Smooth muscle cell (in vitro differentiated cells): ENCODE measurements at regions not wholly inside any gene's neighbourhood (a gene's known extent, or its start where the extent isn't known, plus 50 kb on each side); places are given as distances from the start of the nearest gene placed in this dataset.

Experiments used
- DNase-seq: peaks from one replicate; lab custom pipeline; 2025; ENCODE audit not compliant: unreplicated experiment; lab: John Stamatoyannopoulos, UW
- H2AFZ ChIP-seq: fragments of 200-600 bp; sonication (generic); 2 replicates; pipeline ENCODE4 v1.6.0; 2016; ENCODE audit warnings: antibody characterized with exemption, low read depth, mild to moderate bottlenecking
- H3F3A ChIP-seq: fragments of 200-600 bp; sonication (generic); 2 replicates; pipeline ENCODE4 v1.6.0; 2017; ENCODE audit warnings: antibody characterized with exemption, low read depth
- H3K27ac ChIP-seq: fragments of 200-600 bp; sonication (generic); 2 replicates; pipeline ENCODE4 v1.5.1; 2016; ENCODE audit warnings: low read depth, mild to moderate bottlenecking
- H3K27me3 ChIP-seq: fragments of 200-600 bp; sonication (generic); 2 replicates; pipeline ENCODE4 v1.6.1; 2016; ENCODE audit warnings: low read depth, mild to moderate bottlenecking
- H3K36me3 ChIP-seq: fragments of 200-600 bp; sonication (generic); 2 replicates; pipeline ENCODE4 v1.5.1; 2016; ENCODE audit warnings: low read depth
- H3K4me1 ChIP-seq: fragments of 200-600 bp; sonication (generic); 2 replicates; pipeline ENCODE4 v1.5.1; 2016; ENCODE audit warnings: low read depth
- H3K4me2 ChIP-seq: fragments of 200-600 bp; sonication (generic); 2 replicates; pipeline ENCODE4 v1.6.0; 2016; ENCODE audit warnings: mild to moderate bottlenecking
- H3K4me3 ChIP-seq: fragments of 200-600 bp; sonication (generic); 2 replicates; pipeline ENCODE4 v1.5.1; 2016; ENCODE audit warnings: mild to moderate bottlenecking
- H3K79me2 ChIP-seq: fragments of 200-600 bp; sonication (generic); 2 replicates; pipeline ENCODE4 v1.6.0; 2016; ENCODE audit warnings: low read depth, mild to moderate bottlenecking
- H3K9ac ChIP-seq: fragments of 200-600 bp; sonication (generic); 2 replicates; pipeline ENCODE4 v1.6.0; 2016; ENCODE audit warnings: low read depth
- H3K9me3 ChIP-seq: fragments of 200-600 bp; sonication (generic); replicated peaks from 2 replicates; pipeline ENCODE4 v1.5.1; 2016; ENCODE audit warnings: low read depth
- H4K20me1 ChIP-seq: fragments of 200-600 bp; sonication (generic); 2 replicates; pipeline ENCODE4 v1.6.0; 2016; ENCODE audit warnings: low read depth
- WGBS: methylation state at CpG from one replicate; pipeline ENCODE4 v1.1.7; 2016; ENCODE audit warnings: low lambda C conversion rate; 5-methylcytosine and 5-hydroxymethylcytosine counted together
- TF ChIP-seq, protein P1 (sequence below): fragments of 200-600 bp; sonication (generic); IDR thresholded peaks from 2 replicates; pipeline ENCODE4 v1.5.1; 2017; ENCODE audit warnings: borderline replicate concordance, mild to moderate bottlenecking, antibody characterized with exemption; ENCODE audit not compliant: insufficient read depth, poor library complexity, severe bottlenecking

DNA sequence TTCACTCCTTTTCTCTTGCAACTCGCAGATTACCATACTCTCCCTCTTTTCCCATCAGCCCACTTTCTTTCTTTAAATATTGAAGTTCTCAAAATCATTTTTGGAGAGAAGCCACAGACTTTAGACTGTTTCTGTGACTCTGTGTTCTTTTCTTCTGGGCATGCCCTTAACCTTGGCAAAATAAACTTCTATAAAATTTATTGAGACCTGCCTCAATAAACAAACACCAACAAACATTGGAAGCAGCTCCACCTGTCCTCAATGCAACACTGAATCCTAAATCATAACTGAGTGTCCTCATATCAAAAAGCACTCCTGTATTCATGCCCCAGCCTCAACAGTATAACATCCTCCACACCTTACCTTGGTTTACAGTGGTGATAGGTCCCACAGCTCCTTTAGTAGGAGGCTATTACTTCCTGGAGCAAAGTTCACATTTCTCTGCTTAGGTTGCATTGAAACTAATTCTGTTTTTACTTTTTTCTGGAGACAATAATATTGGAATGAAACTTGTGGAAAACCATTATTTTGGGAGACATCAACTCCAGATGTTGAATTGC is 320.0 kb upstream of the LRRC4C start:
- TF ChIP-seq, protein P1, sequence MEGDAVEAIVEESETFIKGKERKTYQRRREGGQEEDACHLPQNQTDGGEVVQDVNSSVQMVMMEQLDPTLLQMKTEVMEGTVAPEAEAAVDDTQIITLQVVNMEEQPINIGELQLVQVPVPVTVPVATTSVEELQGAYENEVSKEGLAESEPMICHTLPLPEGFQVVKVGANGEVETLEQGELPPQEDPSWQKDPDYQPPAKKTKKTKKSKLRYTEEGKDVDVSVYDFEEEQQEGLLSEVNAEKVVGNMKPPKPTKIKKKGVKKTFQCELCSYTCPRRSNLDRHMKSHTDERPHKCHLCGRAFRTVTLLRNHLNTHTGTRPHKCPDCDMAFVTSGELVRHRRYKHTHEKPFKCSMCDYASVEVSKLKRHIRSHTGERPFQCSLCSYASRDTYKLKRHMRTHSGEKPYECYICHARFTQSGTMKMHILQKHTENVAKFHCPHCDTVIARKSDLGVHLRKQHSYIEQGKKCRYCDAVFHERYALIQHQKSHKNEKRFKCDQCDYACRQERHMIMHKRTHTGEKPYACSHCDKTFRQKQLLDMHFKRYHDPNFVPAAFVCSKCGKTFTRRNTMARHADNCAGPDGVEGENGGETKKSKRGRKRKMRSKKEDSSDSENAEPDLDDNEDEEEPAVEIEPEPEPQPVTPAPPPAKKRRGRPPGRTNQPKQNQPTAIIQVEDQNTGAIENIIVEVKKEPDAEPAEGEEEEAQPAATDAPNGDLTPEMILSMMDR: no peak
- Histone ChIP-seq H3K4me2 (no peak overlapping the region), H4K20me1 (no peaks in the 10 kb centered on the region), H3F3A (no peaks in the 10 kb centered on the region), H3K27me3 (no peaks in the 10 kb centered on the region), H3K79me2 (no peaks in the 10 kb centered on the region), H3K4me1 (no peaks in the 10 kb centered on the region), H2AFZ (no peak overlapping the region), H3K9ac (no peak overlapping the region), H3K4me3 (no peak overlapping the region), H3K27ac (no peak overlapping the region), H3K9me3 (no peaks in the 10 kb centered on the region), H3K36me3 (no peaks in the 10 kb centered on the region)
- DNase-seq: no peak
- 97% methylated on average over 1 of the region's 1 CpG for WGBS

- no peak for DNase-seq
- no peaks in the 10 kb centered on the region for H3K4me1 ChIP-seq
- H3K79me2 ChIP-seq: no peaks in the 10 kb centered on the region
- H3K27me3 ChIP-seq: no peaks in the 10 kb centered on the region
- H3K9ac ChIP-seq: no peak overlapping the region
- no peaks in the 10 kb centered on the region for H3F3A ChIP-seq
- 81% methylated on average over 2 of the region's 2 CpGs for WGBS
- no peaks in the 10 kb centered on the region for H3K9me3 ChIP-seq
- H3K27ac ChIP-seq: no peak overlapping the region
- H3K36me3 ChIP-seq: no peaks in the 10 kb centered on the region
- H2AFZ ChIP-seq: no peak overlapping the region
- TF ChIP-seq, protein P1: no peak
- no peak overlapping the region for H3K4me3 ChIP-seq
- H3K4me2 ChIP-seq: no peak overlapping the region
- no peaks in the 10 kb centered on the region for H4K20me1 ChIP-seq
Measured at GRCh38 chr11:41781441-41781840, 322.0 kb upstream of the LRRC4C start.

DNA sequence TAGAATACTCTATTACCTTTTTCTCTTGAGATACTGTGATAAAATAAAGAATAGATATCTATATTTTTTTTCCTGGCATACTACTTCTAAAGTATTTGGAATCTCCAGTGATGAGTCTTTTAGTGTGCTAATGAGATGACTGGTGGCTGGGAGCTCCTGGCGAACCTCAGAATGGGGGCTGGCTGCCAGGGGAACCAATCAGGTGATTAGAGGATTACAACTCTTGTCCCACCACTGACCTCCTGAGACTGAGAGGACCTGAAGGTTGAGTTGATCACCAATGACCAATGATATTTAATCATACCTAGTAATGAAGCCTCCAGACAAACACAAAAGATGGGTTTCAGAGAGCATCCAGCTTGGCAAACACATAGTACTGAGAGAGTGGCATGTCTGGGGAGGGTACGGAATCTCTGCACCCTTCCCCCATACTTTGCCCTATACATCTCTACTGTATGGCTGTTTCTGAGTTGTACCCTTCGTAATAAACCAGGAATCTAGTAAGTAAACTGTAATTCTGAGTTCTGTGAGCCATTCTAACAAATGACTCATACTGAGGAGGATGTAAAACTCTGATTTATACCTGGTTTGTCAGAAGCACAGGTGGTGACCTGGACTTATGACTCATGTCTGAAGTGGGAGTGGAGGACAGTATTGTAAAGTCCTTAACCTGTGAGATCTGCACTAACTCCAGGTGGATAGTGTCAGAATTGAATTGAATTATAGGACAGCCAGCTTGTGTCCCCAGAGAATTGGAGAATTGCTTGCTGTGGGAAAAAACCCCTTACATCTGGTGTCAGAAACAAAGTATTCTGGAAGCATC is 325.3 kb upstream of the LRRC4C start:
- H3K27me3 ChIP-seq: no peaks in the 10 kb centered on the region
- H3K9me3 ChIP-seq: no peaks in the 10 kb centered on the region
- H3F3A ChIP-seq: no peaks in the 10 kb centered on the region
- no peak overlapping the region for H3K4me2 ChIP-seq
- no peak for DNase-seq
- no peaks in the 10 kb centered on the region for H3K79me2 ChIP-seq
- H3K36me3 ChIP-seq: no peaks in the 10 kb centered on the region
- TF ChIP-seq, protein P1: no peak
- H4K20me1 ChIP-seq: no peaks in the 10 kb centered on the region
- H3K9ac ChIP-seq: no peak overlapping the region
- no peaks in the 10 kb centered on the region for H3K4me1 ChIP-seq
- H3K4me3 ChIP-seq: no peak overlapping the region
- 78% methylated on average over 3 of the region's 3 CpGs for WGBS
- no peak overlapping the region for H2AFZ ChIP-seq
- peak overlapping the region; percentile 62 for H3K27ac ChIP-seq
